ENCODE measurements at regions not wholly inside any gene's neighbourhood (a gene's known extent, or its start where the extent isn't known, plus 50 kb on each side); places are given as distances from the start of the nearest gene placed in this dataset.

DNA sequence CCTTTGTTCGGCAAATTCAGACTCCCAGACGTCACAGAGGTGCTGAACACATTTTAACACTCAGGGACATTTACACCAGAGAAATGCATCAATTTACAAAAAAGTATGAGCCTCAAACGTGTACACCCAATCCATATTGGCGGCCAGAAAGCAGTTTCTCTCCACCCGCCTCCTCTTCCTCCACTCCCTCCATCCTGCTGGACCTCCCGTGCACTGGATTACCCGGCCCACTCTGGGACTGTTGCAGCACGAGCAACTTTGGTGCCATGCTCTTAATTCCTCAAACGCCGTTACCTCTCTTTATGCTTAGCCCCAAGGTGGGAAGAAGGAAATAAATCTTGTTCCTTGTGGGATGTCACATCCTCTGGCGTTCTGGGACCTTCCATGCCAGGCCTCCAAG is 243.4 kb downstream of the ZNF516 start (continued):
- TF ChIP-seq ZNF462 (CRISPR knock-in tag; IDR thresholded peaks at IDR 0.05) (no peak), REST (IDR thresholded peaks at IDR 0.05; ENCODE audit: unreplicated experiment) (no peak), STAT1 (IDR thresholded peaks at IDR 0.05; ENCODE audit: unreplicated experiment) (no peak)

DNA sequence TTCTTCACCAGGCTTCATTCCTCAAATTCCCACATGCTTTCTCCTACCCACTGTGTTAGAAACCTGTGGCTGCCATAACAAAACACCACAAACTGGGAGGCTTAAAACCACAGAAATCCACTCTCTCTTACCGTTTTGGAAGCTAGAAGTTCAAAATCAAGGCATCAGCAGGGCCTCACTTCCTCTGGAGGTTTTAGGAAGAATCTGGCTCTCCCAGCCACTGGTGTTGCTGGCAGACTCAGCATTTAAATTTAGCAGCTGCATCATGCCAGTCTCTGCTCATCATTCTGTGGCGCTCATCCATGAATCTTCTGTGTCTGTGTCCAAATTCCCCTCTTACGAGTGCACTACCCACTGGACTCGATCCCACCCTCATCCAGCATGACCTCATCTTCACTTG is 248.5 kb downstream of the ZNF516 start:
- ATAC-seq (no peak), DNase-seq (ENCODE audit: low spot score) (no peak)
- Histone ChIP-seq H3K4me2 (no peak overlapping the region), H4K20me1 (replicated peaks; ENCODE audit: insufficient read depth) (no peaks in the 10 kb centered on the region), H3K27ac (ENCODE audit: low read depth) (no peak overlapping the region), H3K4me3 (no peak overlapping the region), H2AFZ (no peak overlapping the region), H3K27me3 (ENCODE audit: insufficient read depth) (no peaks in the 10 kb centered on the region), H3K4me1 (ENCODE audit: insufficient read depth) (no peaks in the 10 kb centered on the region), H3K9me2 (ENCODE audit: insufficient read depth) (no peaks in the 10 kb centered on the region), H3F3A (replicated peaks; ENCODE audit: low read depth) (no peaks in the 10 kb centered on the region), H3K79me2 (replicated peaks; ENCODE audit: insufficient read depth) (no peaks in the 10 kb centered on the region), H3K36me3 (ENCODE audit: insufficient read depth) (no peaks in the 10 kb centered on the region)
- H3K27me3 Mint-ChIP-seq (ENCODE audit: insufficient read depth, low read depth, poor library complexity): no peaks in the 10 kb centered on the region
- peaks cover 6% of the 10 kb centered on the region; the same call in 1 of the 3 replicates for H3K9me3 Mint-ChIP-seq
- no peak overlapping the region for H3K27ac Mint-ChIP-seq
- H3K4me3 Mint-ChIP-seq: no peak overlapping the region
- H3K4me1 Mint-ChIP-seq: no peaks in the 10 kb centered on the region
- H3K36me3 Mint-ChIP-seq (ENCODE audit: low read depth): no peaks in the 10 kb centered on the region
- no peak for TF ChIP-seq EZH2phosphoT487 (IDR thresholded peaks at IDR 0.05; ENCODE audit: unreplicated experiment)
- TF ChIP-seq ZNF114 (CRISPR knock-in tag; IDR thresholded peaks at IDR 0.05): no peak
- TF ChIP-seq, protein P1, sequence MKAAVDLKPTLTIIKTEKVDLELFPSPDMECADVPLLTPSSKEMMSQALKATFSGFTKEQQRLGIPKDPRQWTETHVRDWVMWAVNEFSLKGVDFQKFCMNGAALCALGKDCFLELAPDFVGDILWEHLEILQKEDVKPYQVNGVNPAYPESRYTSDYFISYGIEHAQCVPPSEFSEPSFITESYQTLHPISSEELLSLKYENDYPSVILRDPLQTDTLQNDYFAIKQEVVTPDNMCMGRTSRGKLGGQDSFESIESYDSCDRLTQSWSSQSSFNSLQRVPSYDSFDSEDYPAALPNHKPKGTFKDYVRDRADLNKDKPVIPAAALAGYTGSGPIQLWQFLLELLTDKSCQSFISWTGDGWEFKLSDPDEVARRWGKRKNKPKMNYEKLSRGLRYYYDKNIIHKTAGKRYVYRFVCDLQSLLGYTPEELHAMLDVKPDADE (IDR thresholded peaks at IDR 0.05): no peak
- no peak for TF ChIP-seq CREB1 (CRISPR knock-in tag; IDR thresholded peaks at IDR 0.05; ENCODE audit: low read depth)
- no peak for TF ChIP-seq POLR2AphosphoS5 (IDR thresholded peaks at IDR 0.05; ENCODE audit: low read depth)
- no peak for TF ChIP-seq CTCF (conservative IDR thresholded peaks at IDR 0.05; ENCODE audit: low read depth in 2 of 2)
- TF ChIP-seq NANOG (IDR thresholded peaks at IDR 0.05; ENCODE audit: borderline replicate concordance): no peak
- TF ChIP-seq STAT1 (IDR thresholded peaks at IDR 0.05; ENCODE audit: unreplicated experiment): no peak

Data from GM23338 (cell line).